ENCODE measurements at regions not wholly inside any gene's neighbourhood (a gene's known extent, or its start where the extent isn't known, plus 50 kb on each side); places are given as distances from the start of the nearest gene placed in this dataset.

GRCh38 chr1:221827307-221827642, 85.4 kb upstream of the DUSP10 start:
- no peak overlapping the region for H3K4me3 ChIP-seq (ENCODE audit: low read length in 2 of 2)
- H3K9me3 ChIP-seq (ENCODE audit: control insufficient read depth in 2 of 2, low read length in 2 of 2) = no peaks in the 10 kb centered on the region
- no peaks in the 10 kb centered on the region for H3K36me3 ChIP-seq (ENCODE audit: control insufficient read depth in 2 of 2, insufficient read depth in 2 of 2, low read length in 2 of 2)
- H3K27ac ChIP-seq (ENCODE audit: low read length) = no peak overlapping the region
- peaks cover 9% of the 10 kb centered on the region for H3K4me1 ChIP-seq (ENCODE audit: control insufficient read depth, insufficient read depth, low read length)
- H3K9ac ChIP-seq (ENCODE audit: low read length in 2 of 2) = no peak overlapping the region
- H3K27me3 ChIP-seq (ENCODE audit: control insufficient read depth in 1 of 2, insufficient read depth in 2 of 2, low read length in 2 of 2) = no peaks in the 10 kb centered on the region

DNA sequence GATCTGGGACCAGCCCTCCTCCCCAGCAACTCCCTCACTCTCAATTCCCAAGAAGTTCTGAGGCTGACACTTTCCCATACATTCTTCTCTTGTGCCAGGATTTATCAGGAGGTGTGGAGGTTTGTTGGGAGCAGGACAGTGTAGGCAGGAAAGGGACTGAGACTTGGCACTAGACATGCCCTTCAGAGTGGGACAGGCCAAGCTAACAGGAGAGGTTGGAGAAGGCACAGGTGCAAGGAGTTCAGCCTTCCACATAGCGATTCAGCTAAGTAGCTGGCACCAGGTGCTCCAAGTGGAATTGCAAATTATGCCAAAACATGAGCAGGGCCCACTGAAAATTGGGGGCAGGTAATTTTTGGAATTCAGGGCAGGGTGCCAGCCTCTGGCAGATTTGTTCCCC, 83.0 kb upstream of the DUSP10 start:
- Histone ChIP-seq H3K4me3 (ENCODE audit: low read length in 2 of 2) (no peak overlapping the region), H3K36me3 (ENCODE audit: control insufficient read depth in 2 of 2, insufficient read depth in 2 of 2, low read length in 2 of 2) (no peaks in the 10 kb centered on the region), H3K9ac (ENCODE audit: low read length in 2 of 2) (no peak overlapping the region), H3K27me3 (ENCODE audit: control insufficient read depth in 1 of 2, insufficient read depth in 2 of 2, low read length in 2 of 2) (no peaks in the 10 kb centered on the region), H3K27ac (ENCODE audit: low read length) (no peak overlapping the region), H3K9me3 (ENCODE audit: control insufficient read depth in 2 of 2, low read length in 2 of 2) (no peaks in the 10 kb centered on the region), H3K4me1 (ENCODE audit: control insufficient read depth, insufficient read depth, low read length) (no peaks in the 10 kb centered on the region)

GRCh38 chr1:221824025-221824424, 82.1 kb upstream of the DUSP10 start:
- H3K27me3 ChIP-seq (ENCODE audit: control insufficient read depth in 1 of 2, insufficient read depth in 2 of 2, low read length in 2 of 2) = no peaks in the 10 kb centered on the region
- no peak overlapping the region for H3K4me3 ChIP-seq (ENCODE audit: low read length in 2 of 2)
- no peak overlapping the region for H3K9ac ChIP-seq (ENCODE audit: low read length in 2 of 2)
- no peaks in the 10 kb centered on the region for H3K9me3 ChIP-seq (ENCODE audit: control insufficient read depth in 2 of 2, low read length in 2 of 2)
- no peaks in the 10 kb centered on the region for H3K36me3 ChIP-seq (ENCODE audit: control insufficient read depth in 2 of 2, insufficient read depth in 2 of 2, low read length in 2 of 2)
- H3K27ac ChIP-seq (ENCODE audit: low read length) = no peak overlapping the region
- H3K4me1 ChIP-seq (ENCODE audit: control insufficient read depth, insufficient read depth, low read length) = no peaks in the 10 kb centered on the region

- Histone ChIP-seq H3K27me3 (ENCODE audit: control insufficient read depth in 1 of 2, insufficient read depth in 2 of 2, low read length in 2 of 2) (no peaks in the 10 kb centered on the region), H3K4me3 (ENCODE audit: low read length in 2 of 2) (no peak overlapping the region), H3K36me3 (ENCODE audit: control insufficient read depth in 2 of 2, insufficient read depth in 2 of 2, low read length in 2 of 2) (no peaks in the 10 kb centered on the region), H3K9ac (ENCODE audit: low read length in 2 of 2) (no peak overlapping the region), H3K4me1 (ENCODE audit: control insufficient read depth, insufficient read depth, low read length) (no peaks in the 10 kb centered on the region), H3K9me3 (ENCODE audit: control insufficient read depth in 2 of 2, low read length in 2 of 2) (no peaks in the 10 kb centered on the region), H3K27ac (ENCODE audit: low read length) (no peak overlapping the region)
Observed at GRCh38 chr1:221823561-221823960, 81.7 kb upstream of the DUSP10 start.

DNA sequence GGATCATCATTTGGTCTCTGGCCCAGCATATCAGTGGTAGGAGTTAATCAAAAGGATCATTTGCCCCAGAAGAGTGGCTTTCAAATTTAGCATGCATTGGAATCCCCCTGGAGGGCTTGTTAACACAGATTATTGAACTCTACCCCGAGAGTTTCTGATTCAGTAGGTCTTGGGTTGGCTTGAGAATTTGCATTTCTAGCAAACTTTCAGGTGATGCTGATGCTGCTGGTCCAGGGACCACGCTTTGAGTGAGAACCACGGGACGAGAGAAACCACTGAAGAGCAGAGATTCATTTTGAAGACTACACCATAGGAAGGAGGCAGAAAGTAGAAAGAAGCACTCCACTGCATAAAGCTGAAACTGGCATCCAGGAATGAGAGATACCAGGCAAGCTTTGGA, 81.3 kb upstream of the DUSP10 start:
- Histone ChIP-seq H3K36me3 (ENCODE audit: control insufficient read depth in 2 of 2, insufficient read depth in 2 of 2, low read length in 2 of 2) (no peaks in the 10 kb centered on the region), H3K4me1 (ENCODE audit: control insufficient read depth, insufficient read depth, low read length) (no peaks in the 10 kb centered on the region), H3K27me3 (ENCODE audit: control insufficient read depth in 1 of 2, insufficient read depth in 2 of 2, low read length in 2 of 2) (no peaks in the 10 kb centered on the region), H3K4me3 (ENCODE audit: low read length in 2 of 2) (no peak overlapping the region), H3K27ac (ENCODE audit: low read length) (no peak overlapping the region), H3K9ac (ENCODE audit: low read length in 2 of 2) (no peak overlapping the region), H3K9me3 (ENCODE audit: control insufficient read depth in 2 of 2, low read length in 2 of 2) (no peaks in the 10 kb centered on the region)

- no peak overlapping the region for H3K4me3 ChIP-seq (ENCODE audit: low read length in 2 of 2)
- no peak overlapping the region for H3K9ac ChIP-seq (ENCODE audit: low read length in 2 of 2)
- H3K36me3 ChIP-seq (ENCODE audit: control insufficient read depth in 2 of 2, insufficient read depth in 2 of 2, low read length in 2 of 2) = no peaks in the 10 kb centered on the region
- H3K4me1 ChIP-seq (ENCODE audit: control insufficient read depth, insufficient read depth, low read length) = no peaks in the 10 kb centered on the region
- H3K27ac ChIP-seq (ENCODE audit: low read length) = no peak overlapping the region
- no peaks in the 10 kb centered on the region for H3K27me3 ChIP-seq (ENCODE audit: control insufficient read depth in 1 of 2, insufficient read depth in 2 of 2, low read length in 2 of 2)
- H3K9me3 ChIP-seq (ENCODE audit: control insufficient read depth in 2 of 2, low read length in 2 of 2) = no peaks in the 10 kb centered on the region
Observed at GRCh38 chr1:221822591-221822990, 80.7 kb upstream of the DUSP10 start.

GRCh38 chr1:221816899-221817298, 75.0 kb upstream of the DUSP10 start:
- Histone ChIP-seq H3K4me3 (ENCODE audit: low read length in 2 of 2) (no peak overlapping the region), H3K27ac (ENCODE audit: low read length) (no peak overlapping the region), H3K36me3 (ENCODE audit: control insufficient read depth in 2 of 2, insufficient read depth in 2 of 2, low read length in 2 of 2) (no peaks in the 10 kb centered on the region), H3K27me3 (ENCODE audit: control insufficient read depth in 1 of 2, insufficient read depth in 2 of 2, low read length in 2 of 2) (no peaks in the 10 kb centered on the region), H3K9ac (ENCODE audit: low read length in 2 of 2) (no peak overlapping the region), H3K4me1 (ENCODE audit: control insufficient read depth, insufficient read depth, low read length) (no peaks in the 10 kb centered on the region), H3K9me3 (ENCODE audit: control insufficient read depth in 2 of 2, low read length in 2 of 2) (no peaks in the 10 kb centered on the region)

DNA sequence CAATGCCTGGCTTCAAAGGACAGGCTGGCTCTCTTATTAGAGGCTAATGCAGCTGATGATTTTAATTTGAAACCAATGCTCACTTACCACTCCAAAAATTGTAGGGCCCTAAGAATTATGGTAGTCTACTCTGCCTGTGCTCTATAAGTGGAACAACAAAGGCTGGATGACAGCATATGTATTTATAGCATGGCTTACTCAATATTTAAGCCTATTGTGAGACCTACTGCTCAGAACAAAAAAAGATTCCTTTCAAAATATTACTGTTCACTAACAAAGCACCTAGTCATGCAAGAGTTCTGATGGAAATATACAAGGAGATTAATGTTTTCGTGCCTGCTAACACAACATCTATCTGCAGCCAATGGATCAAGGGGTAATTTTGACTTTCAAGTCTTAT, 73.8 kb upstream of the DUSP10 start:
- Histone ChIP-seq H3K4me1 (ENCODE audit: control insufficient read depth, insufficient read depth, low read length) (no peaks in the 10 kb centered on the region), H3K27ac (ENCODE audit: low read length) (no peak overlapping the region), H3K36me3 (ENCODE audit: control insufficient read depth in 2 of 2, insufficient read depth in 2 of 2, low read length in 2 of 2) (no peaks in the 10 kb centered on the region), H3K9me3 (ENCODE audit: control insufficient read depth in 2 of 2, low read length in 2 of 2) (no peaks in the 10 kb centered on the region), H3K9ac (ENCODE audit: low read length in 2 of 2) (no peak overlapping the region), H3K27me3 (ENCODE audit: control insufficient read depth in 1 of 2, insufficient read depth in 2 of 2, low read length in 2 of 2) (no peaks in the 10 kb centered on the region), H3K4me3 (ENCODE audit: low read length in 2 of 2) (no peak overlapping the region)

GRCh38 chr1:221813887-221814286, 72.0 kb upstream of the DUSP10 start:
- no peaks in the 10 kb centered on the region for H3K27me3 ChIP-seq (ENCODE audit: control insufficient read depth in 1 of 2, insufficient read depth in 2 of 2, low read length in 2 of 2)
- no peak overlapping the region for H3K27ac ChIP-seq (ENCODE audit: low read length)
- H3K36me3 ChIP-seq (ENCODE audit: control insufficient read depth in 2 of 2, insufficient read depth in 2 of 2, low read length in 2 of 2) = no peaks in the 10 kb centered on the region

DNA sequence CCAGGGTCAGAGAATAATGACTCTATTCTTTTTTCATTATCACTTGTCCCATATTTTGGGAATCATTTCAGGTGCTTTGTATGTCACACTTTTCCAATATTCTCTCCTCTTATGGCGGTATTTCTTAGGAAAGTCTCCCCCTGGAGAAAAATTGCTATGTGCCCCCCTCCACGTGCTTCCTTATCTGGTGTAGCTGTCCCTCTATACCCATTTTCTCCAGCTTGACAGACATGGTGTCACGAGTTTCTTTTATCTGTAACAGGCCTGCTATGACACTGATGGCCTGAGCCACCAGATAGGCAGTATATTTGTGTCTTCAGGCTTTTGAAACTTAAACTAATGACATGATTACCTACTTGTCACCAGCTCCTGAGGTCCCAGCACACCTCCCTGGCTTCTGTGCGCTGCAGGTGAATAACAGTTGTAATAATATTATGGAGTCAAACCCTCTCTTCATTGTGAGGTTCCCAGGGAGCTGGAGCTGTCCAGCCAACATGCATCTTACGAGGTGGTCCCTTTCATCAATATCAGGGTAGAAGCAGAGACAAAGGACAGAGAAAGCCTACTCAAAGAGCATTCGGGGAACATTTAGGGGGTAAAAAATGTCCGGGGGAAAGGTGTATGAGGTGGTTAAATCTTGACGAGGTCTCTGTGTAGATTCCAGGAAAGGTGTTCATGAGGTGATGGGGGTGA, 71.2 kb upstream of the DUSP10 start:
- no peaks in the 10 kb centered on the region for H3K9me3 ChIP-seq (ENCODE audit: control insufficient read depth in 2 of 2, low read length in 2 of 2)
- H3K36me3 ChIP-seq (ENCODE audit: control insufficient read depth in 2 of 2, insufficient read depth in 2 of 2, low read length in 2 of 2) = no peaks in the 10 kb centered on the region
- H3K4me1 ChIP-seq (ENCODE audit: control insufficient read depth, insufficient read depth, low read length) = no peaks in the 10 kb centered on the region

More at GRCh38 chr1:221813887-221814286, 72.0 kb upstream of the DUSP10 start:
- Histone ChIP-seq H3K4me1 (ENCODE audit: control insufficient read depth, insufficient read depth, low read length) (no peaks in the 10 kb centered on the region), H3K9ac (ENCODE audit: low read length in 2 of 2) (no peak overlapping the region), H3K9me3 (ENCODE audit: control insufficient read depth in 2 of 2, low read length in 2 of 2) (no peaks in the 10 kb centered on the region), H3K4me3 (ENCODE audit: low read length in 2 of 2) (no peak overlapping the region)

GRCh38 chr1:221812088-221812752, 70.3 kb upstream of the DUSP10 start:
- Histone ChIP-seq H3K27ac (ENCODE audit: low read length) (no peak overlapping the region), H3K9ac (ENCODE audit: low read length in 2 of 2) (no peak overlapping the region), H3K4me3 (ENCODE audit: low read length in 2 of 2) (no peak overlapping the region), H3K9me3 (ENCODE audit: control insufficient read depth in 2 of 2, low read length in 2 of 2) (no peaks in the 10 kb centered on the region), H3K27me3 (ENCODE audit: control insufficient read depth in 1 of 2, insufficient read depth in 2 of 2, low read length in 2 of 2) (no peaks in the 10 kb centered on the region), H3K4me1 (ENCODE audit: control insufficient read depth, insufficient read depth, low read length) (no peaks in the 10 kb centered on the region), H3K36me3 (ENCODE audit: control insufficient read depth in 2 of 2, insufficient read depth in 2 of 2, low read length in 2 of 2) (no peaks in the 10 kb centered on the region)

More for the DNA sequence above, 71.2 kb upstream of the DUSP10 start:
- no peak overlapping the region for H3K9ac ChIP-seq (ENCODE audit: low read length in 2 of 2)
- H3K27ac ChIP-seq (ENCODE audit: low read length) = no peak overlapping the region
- H3K4me3 ChIP-seq (ENCODE audit: low read length in 2 of 2) = no peak overlapping the region
- H3K27me3 ChIP-seq (ENCODE audit: control insufficient read depth in 1 of 2, insufficient read depth in 2 of 2, low read length in 2 of 2) = no peaks in the 10 kb centered on the region

Measured in stomach smooth muscle (tissue), 2 donors.